Hepatocyte (in vitro differentiated cells): ENCODE measurements at regions not wholly inside any gene's neighbourhood (a gene's known extent, or its start where the extent isn't known, plus 50 kb on each side); places are given as distances from the start of the nearest gene placed in this dataset.

Source experiments
- DNase-seq: peaks from one replicate; pipeline ENCODE4 v3.0.0-alpha.2; 2016; ENCODE audit warnings: low spot score
- H2AFZ ChIP-seq: fragments of 200-600 bp; sonication (generic); 2 replicates; pipeline ENCODE4 v1.6.0; 2016; ENCODE audit warnings: antibody characterized with exemption, mild to moderate bottlenecking
- H3K27ac ChIP-seq: fragments of 200-600 bp; sonication (generic); 2 replicates; pipeline ENCODE4 v1.5.1; 2016; ENCODE audit warnings: mild to moderate bottlenecking
- H3K27me3 ChIP-seq: fragments of 200-600 bp; sonication (generic); 2 replicates; pipeline ENCODE4 v1.6.1; 2016
- H3K36me3 ChIP-seq: fragments of 200-600 bp; sonication (generic); replicated peaks from 2 replicates; pipeline ENCODE4 v1.5.1; 2016; ENCODE audit warnings: low read depth; ENCODE audit not compliant: insufficient read depth
- H3K4me1 ChIP-seq: fragments of 200-600 bp; sonication (generic); 2 replicates; pipeline ENCODE4 v1.5.1; 2016; ENCODE audit warnings: mild to moderate bottlenecking, moderate library complexity; ENCODE audit not compliant: insufficient read depth
- H3K4me2 ChIP-seq: fragments of 200-600 bp; sonication (generic); 2 replicates; pipeline ENCODE4 v1.6.0; 2016
- H3K4me3 ChIP-seq: fragments of 200-600 bp; sonication (generic); 2 replicates; pipeline ENCODE4 v1.5.1; 2016; ENCODE audit warnings: mild to moderate bottlenecking
- H3K79me2 ChIP-seq: fragments of 200-600 bp; sonication (generic); 2 replicates; pipeline ENCODE4 v1.6.0; 2017; ENCODE audit warnings: mild to moderate bottlenecking
- H3K9me2 ChIP-seq: fragments of 200-600 bp; sonication (generic); replicated peaks from 2 replicates; pipeline ENCODE4 v1.6.0; 2017; ENCODE audit warnings: mild to moderate bottlenecking; ENCODE audit not compliant: insufficient read depth
- H3K9me3 ChIP-seq: fragments of 200-600 bp; sonication (generic); 2 replicates; pipeline ENCODE4 v1.5.1; 2016; ENCODE audit warnings: low read depth, mild to moderate bottlenecking
- H4K20me1 ChIP-seq: fragments of 200-600 bp; sonication (generic); 2 replicates; pipeline ENCODE4 v1.6.0; 2016; ENCODE audit warnings: mild to moderate bottlenecking; ENCODE audit not compliant: insufficient read depth, poor library complexity, severe bottlenecking
- EZH2 ChIP-seq: fragments of 200-600 bp; sonication (generic); IDR thresholded peaks from 2 replicates; pipeline ENCODE4 v1.6.1; 2016; ENCODE audit warnings: antibody characterized with exemption, mild to moderate bottlenecking, borderline replicate concordance
- EZH2phosphoT487 ChIP-seq: fragments of 200-600 bp; sonication (generic); IDR thresholded peaks from one replicate; pipeline ENCODE4 v1.6.1; 2018; ENCODE audit warnings: antibody characterized with exemption, mild to moderate bottlenecking, low read depth, moderate library complexity; ENCODE audit not compliant: unreplicated experiment, severe bottlenecking
- WGBS: methylation state at CpG from one replicate; pipeline ENCODE4 v1.1.6; 2016; ENCODE audit warnings: low lambda C conversion rate; ENCODE audit errors: missing lambda C conversion rate; 5-methylcytosine and 5-hydroxymethylcytosine counted together
- TF ChIP-seq, protein P1 (sequence below): fragments of 200-600 bp; sonication (generic); IDR thresholded peaks from 2 replicates; pipeline ENCODE4 v1.5.1; 2016; ENCODE audit warnings: antibody characterized with exemption, mild to moderate bottlenecking; ENCODE audit not compliant: poor library complexity

DNA sequence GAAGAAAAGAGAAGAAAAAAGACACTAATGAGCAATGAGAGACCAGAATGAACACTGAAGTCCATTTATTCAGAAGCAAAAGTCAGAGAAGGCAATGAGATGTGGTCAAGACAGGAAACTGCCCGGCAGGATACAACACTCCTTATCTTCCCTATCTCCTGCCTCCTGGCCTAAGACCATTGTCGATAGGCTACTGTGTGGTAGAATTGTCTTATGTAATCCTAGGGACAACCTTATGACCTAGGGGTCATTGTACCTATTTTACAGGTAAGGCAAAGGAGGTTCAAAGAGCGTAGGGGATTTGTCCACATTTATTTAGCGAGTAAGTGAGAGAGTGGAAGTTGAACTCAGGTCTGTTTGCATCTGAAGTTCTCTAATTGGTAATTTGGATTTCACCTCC lies 63.0 kb upstream of the PTPN3 start:
- TF ChIP-seq EZH2phosphoT487 (no peak), EZH2 (no peak)
- TF ChIP-seq, protein P1, sequence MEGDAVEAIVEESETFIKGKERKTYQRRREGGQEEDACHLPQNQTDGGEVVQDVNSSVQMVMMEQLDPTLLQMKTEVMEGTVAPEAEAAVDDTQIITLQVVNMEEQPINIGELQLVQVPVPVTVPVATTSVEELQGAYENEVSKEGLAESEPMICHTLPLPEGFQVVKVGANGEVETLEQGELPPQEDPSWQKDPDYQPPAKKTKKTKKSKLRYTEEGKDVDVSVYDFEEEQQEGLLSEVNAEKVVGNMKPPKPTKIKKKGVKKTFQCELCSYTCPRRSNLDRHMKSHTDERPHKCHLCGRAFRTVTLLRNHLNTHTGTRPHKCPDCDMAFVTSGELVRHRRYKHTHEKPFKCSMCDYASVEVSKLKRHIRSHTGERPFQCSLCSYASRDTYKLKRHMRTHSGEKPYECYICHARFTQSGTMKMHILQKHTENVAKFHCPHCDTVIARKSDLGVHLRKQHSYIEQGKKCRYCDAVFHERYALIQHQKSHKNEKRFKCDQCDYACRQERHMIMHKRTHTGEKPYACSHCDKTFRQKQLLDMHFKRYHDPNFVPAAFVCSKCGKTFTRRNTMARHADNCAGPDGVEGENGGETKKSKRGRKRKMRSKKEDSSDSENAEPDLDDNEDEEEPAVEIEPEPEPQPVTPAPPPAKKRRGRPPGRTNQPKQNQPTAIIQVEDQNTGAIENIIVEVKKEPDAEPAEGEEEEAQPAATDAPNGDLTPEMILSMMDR: no peak
- no peaks in the 10 kb centered on the region for H3K4me1 ChIP-seq
- DNase-seq: no peak

DNA sequence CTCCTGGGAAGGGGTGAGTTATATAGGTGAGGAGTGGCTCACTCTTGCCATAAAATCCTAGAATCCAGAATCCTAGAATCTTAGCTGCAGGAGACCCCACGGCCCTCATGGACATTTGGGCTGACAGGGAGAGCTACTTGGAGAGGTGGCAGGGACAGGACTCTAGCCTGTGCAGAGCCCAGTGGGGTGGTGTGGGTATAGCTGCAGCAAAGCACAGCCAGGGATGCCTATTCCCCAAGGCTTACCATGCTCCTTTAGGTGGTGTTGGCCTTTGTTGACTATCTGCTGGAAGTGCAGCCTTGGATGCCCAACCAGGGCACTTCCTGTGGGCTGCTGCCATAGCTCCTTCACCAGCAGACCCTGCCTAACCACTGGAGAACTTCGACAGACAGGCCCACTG lies 70.0 kb upstream of the PTPN3 start:
- WGBS: 93% methylated on average over 2 of the region's 2 CpGs
- no peaks in the 10 kb centered on the region for H3K4me1 ChIP-seq
- no peaks in the 10 kb centered on the region for H3K36me3 ChIP-seq
- no peaks in the 10 kb centered on the region for H3K79me2 ChIP-seq
- H3K4me2 ChIP-seq: no peak overlapping the region
- no peak for DNase-seq
- no peak overlapping the region for H2AFZ ChIP-seq
- no peak overlapping the region for H3K4me3 ChIP-seq
- H3K27me3 ChIP-seq: peaks cover 20% of the 10 kb centered on the region
- H4K20me1 ChIP-seq: no peaks in the 10 kb centered on the region
- H3K9me3 ChIP-seq: no peaks in the 10 kb centered on the region
- H3K27ac ChIP-seq: no peak overlapping the region
- no peak for TF ChIP-seq EZH2phosphoT487
- no peak for TF ChIP-seq EZH2
- TF ChIP-seq, protein P1: no peak
- no peaks in the 10 kb centered on the region for H3K9me2 ChIP-seq

More for the DNA sequence above, 63.0 kb upstream of the PTPN3 start:
- no peak overlapping the region for H2AFZ ChIP-seq
- no peaks in the 10 kb centered on the region for H3K9me2 ChIP-seq
- no peaks in the 10 kb centered on the region for H3K79me2 ChIP-seq
- no peak overlapping the region for H3K4me2 ChIP-seq
- H3K27me3 ChIP-seq: peaks cover 12% of the 10 kb centered on the region
- H3K9me3 ChIP-seq: no peaks in the 10 kb centered on the region
- 57% methylated on average over 4 of the region's 4 CpGs for WGBS
- H3K36me3 ChIP-seq: no peaks in the 10 kb centered on the region
- no peaks in the 10 kb centered on the region for H4K20me1 ChIP-seq
- no peak overlapping the region for H3K4me3 ChIP-seq
- H3K27ac ChIP-seq: no peak overlapping the region

DNA sequence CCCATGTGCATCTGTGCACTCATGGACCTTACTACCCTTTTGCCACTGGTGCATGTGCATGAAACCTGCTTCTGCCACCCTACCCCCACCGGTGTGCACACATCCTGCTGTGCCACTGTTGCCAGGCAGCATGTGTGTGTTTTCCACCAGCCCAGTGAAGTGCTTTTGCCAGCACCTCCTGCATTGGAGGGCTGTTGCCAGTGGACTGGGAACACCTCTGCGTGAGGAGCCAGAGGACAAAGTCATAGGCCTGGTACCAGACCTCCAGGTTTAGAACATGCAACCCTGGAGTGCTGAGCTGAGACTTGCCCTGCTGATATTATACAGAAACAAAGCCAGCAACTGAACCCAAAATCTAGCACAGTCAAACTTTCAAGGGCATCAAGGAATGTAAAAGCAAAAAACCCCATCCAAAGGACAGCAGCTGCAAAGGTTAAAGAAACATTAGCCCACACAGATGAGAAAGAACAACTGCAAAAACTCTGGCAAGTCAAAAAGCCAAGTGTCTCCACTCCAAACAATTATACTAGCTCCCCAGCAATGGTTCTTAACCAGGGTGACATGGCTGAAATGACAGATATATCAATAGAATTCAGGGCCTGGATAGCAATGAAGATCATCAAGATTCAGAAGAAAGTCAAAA lies 70.6 kb upstream of the PTPN3 start:
- TF ChIP-seq EZH2 (no peak), EZH2phosphoT487 (no peak)
- H3K9me2 ChIP-seq: no peaks in the 10 kb centered on the region
- H3K27ac ChIP-seq: no peak overlapping the region
- no peaks in the 10 kb centered on the region for H3K36me3 ChIP-seq
- no peaks in the 10 kb centered on the region for H3K9me3 ChIP-seq
- H3K27me3 ChIP-seq: peaks cover 16% of the 10 kb centered on the region
- DNase-seq: no peak
- 93% methylated on average over 2 of the region's 2 CpGs for WGBS
- H3K4me2 ChIP-seq: no peak overlapping the region
- H2AFZ ChIP-seq: no peak overlapping the region
- H3K4me3 ChIP-seq: no peak overlapping the region
- H3K79me2 ChIP-seq: no peaks in the 10 kb centered on the region
- H3K4me1 ChIP-seq: no peaks in the 10 kb centered on the region
- no peaks in the 10 kb centered on the region for H4K20me1 ChIP-seq

DNA sequence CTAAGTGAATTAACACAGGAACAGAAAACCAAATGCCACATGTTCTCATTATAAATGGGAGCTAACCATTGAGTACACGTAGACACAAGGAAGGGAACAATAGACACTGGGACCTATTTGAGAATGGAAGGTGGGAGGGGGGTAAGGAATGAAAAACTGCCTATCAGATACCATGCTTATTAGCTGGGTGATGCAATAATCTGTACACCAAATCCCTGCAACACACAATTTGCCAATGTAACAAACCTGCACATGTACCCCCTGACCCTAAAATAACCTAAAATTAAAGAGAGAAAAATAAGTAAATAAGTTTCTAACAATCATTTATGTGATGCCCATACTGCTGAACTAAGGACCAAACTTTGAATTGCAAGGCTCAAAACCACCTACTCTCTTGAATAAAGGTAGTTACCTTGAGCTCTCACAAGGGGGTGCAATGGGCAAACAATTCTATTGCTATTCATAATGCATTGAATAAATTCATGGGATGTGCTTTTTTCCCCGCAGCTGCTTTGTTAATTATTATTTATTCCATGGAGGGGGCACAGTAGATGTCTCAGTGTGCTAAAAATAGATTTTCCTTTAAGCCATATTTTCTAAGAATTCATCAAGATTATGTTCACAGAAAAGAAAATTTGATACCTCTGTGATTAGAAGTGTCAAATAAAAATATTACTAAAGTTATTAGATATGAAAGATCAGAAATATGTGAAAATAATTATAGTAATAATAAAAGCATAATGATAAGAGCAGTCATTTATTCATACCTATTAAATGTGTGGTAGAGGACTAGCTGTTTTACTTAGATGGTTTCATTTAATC lies 76.2 kb upstream of the PTPN3 start:
- Histone ChIP-seq H3K27me3 (peaks cover 4% of the 10 kb centered on the region), H3K36me3 (no peaks in the 10 kb centered on the region), H3K9me2 (no peaks in the 10 kb centered on the region), H3K4me1 (no peaks in the 10 kb centered on the region), H3K27ac (no peak overlapping the region), H3K4me3 (no peak overlapping the region), H3K9me3 (no peaks in the 10 kb centered on the region), H3K4me2 (no peak overlapping the region), H4K20me1 (no peaks in the 10 kb centered on the region), H2AFZ (no peak overlapping the region), H3K79me2 (no peaks in the 10 kb centered on the region)
- WGBS: 4% methylated on average over 2 of the region's 2 CpGs
- TF ChIP-seq, protein P1: peak; percentile 81
- no peak for TF ChIP-seq EZH2phosphoT487
- peak; percentile 82 for DNase-seq
